ENCODE measurements at regions not wholly inside any gene's neighbourhood (a gene's known extent, or its start where the extent isn't known, plus 50 kb on each side); places are given as distances from the start of the nearest gene placed in this dataset.

- H3K27me3 ChIP-seq = no peaks in the 10 kb centered on the region
- no peaks in the 10 kb centered on the region for H3K9me3 ChIP-seq
- H3K27ac ChIP-seq = no peak overlapping the region
- TF ChIP-seq CTCF (IDR thresholded peaks at IDR 0.05) (no peak), POLR2A (IDR thresholded peaks at IDR 0.05) (no peak)
- WGBS, 2 donors = 27 to 38% methylated on average over 3 of the region's 3 CpGs
- H3K4me3 ChIP-seq = no peak overlapping the region
- H3K4me1 ChIP-seq = no peaks in the 10 kb centered on the region
- H3K36me3 ChIP-seq (replicated peaks in 1 of 2; ENCODE audit: insufficient read depth in 1 of 2, low read depth in 2 of 2) = no peaks in the 10 kb centered on the region
- DNase-seq (no peak), ATAC-seq (no peak)
- intact Hi-C loops (cut with DNase I) = no loop called here
Observed at GRCh38 chrX:149205081-149205480, 300.0 kb downstream of the IDS start.

GRCh38 chrX:149199734-149200133, 305.4 kb downstream of the IDS start:
- ATAC-seq (no peak), DNase-seq (no peak)
- no peaks in the 10 kb centered on the region for H3K9me3 ChIP-seq
- H3K4me1 ChIP-seq = no peaks in the 10 kb centered on the region
- TF ChIP-seq CTCF (IDR thresholded peaks at IDR 0.05) (no peak), POLR2A (IDR thresholded peaks at IDR 0.05) (no peak)
- H3K27ac ChIP-seq = no peak overlapping the region
- 68 to 83% methylated on average over 4 of the region's 4 CpGs for WGBS, 2 donors
- intact Hi-C loops (cut with DNase I) = no loop called here
- no peak overlapping the region for H3K4me3 ChIP-seq
- H3K36me3 ChIP-seq (replicated peaks in 1 of 2; ENCODE audit: insufficient read depth in 1 of 2, low read depth in 2 of 2) = no peaks in the 10 kb centered on the region
- H3K27me3 ChIP-seq = no peaks in the 10 kb centered on the region

GRCh38 chrX:149198980-149199732, 305.9 kb downstream of the IDS start:
- no peak for ATAC-seq
- DNase-seq = no peak
- Histone ChIP-seq H3K9me3 (no peaks in the 10 kb centered on the region), H3K27me3 (no peaks in the 10 kb centered on the region), H3K27ac (no peak overlapping the region), H3K4me3 (no peak overlapping the region), H3K4me1 (no peaks in the 10 kb centered on the region), H3K36me3 (replicated peaks in 1 of 2; ENCODE audit: insufficient read depth in 1 of 2, low read depth in 2 of 2) (no peaks in the 10 kb centered on the region)
- WGBS, 2 donors = 64 to 84% methylated on average over 6 to 8 of the region's 11 CpGs
- intact Hi-C loops (cut with DNase I) = no loop called here
- TF ChIP-seq POLR2A (IDR thresholded peaks at IDR 0.05) (no peak), CTCF (IDR thresholded peaks at IDR 0.05) (no peak)

- Histone ChIP-seq H3K9me3 (no peaks in the 10 kb centered on the region), H3K36me3 (replicated peaks in 1 of 2; ENCODE audit: insufficient read depth in 1 of 2, low read depth in 2 of 2) (no peaks in the 10 kb centered on the region), H3K27ac (no peak overlapping the region), H3K4me3 (no peak overlapping the region), H3K4me1 (no peaks in the 10 kb centered on the region), H3K27me3 (no peaks in the 10 kb centered on the region)
- no peak for TF ChIP-seq CTCF (IDR thresholded peaks at IDR 0.05)
- TF ChIP-seq POLR2A (IDR thresholded peaks at IDR 0.05) = no peak
- DNase-seq = no peak
- 47% methylated on average over 2 of the region's 2 CpGs for WGBS, 2 donors
- no peak for ATAC-seq
- intact Hi-C loops (cut with DNase I) = no loop called here
Observed at GRCh38 chrX:149185087-149185486, 320.0 kb downstream of the IDS start.
